Loucy (cell line): ENCODE measurements at regions not wholly inside any gene's neighbourhood (a gene's known extent, or its start where the extent isn't known, plus 50 kb on each side); places are given as distances from the start of the nearest gene placed in this dataset.

Experiments
- CTCF ChIP-seq: fragments of 200-600 bp; sonication (generic); conservative IDR thresholded peaks from 2 replicates; pipeline ENCODE4 v1.5.1; 2014; ENCODE audit warnings: mild to moderate bottlenecking, antibody characterized with exemption, low read length
- EZH2phosphoT487 ChIP-seq: fragments of 200-600 bp; IDR thresholded peaks from 2 replicates; pipeline ENCODE4 v1.6.1; 2018; ENCODE audit warnings: antibody characterized with exemption, mild to moderate bottlenecking, moderate library complexity, borderline replicate concordance

DNA sequence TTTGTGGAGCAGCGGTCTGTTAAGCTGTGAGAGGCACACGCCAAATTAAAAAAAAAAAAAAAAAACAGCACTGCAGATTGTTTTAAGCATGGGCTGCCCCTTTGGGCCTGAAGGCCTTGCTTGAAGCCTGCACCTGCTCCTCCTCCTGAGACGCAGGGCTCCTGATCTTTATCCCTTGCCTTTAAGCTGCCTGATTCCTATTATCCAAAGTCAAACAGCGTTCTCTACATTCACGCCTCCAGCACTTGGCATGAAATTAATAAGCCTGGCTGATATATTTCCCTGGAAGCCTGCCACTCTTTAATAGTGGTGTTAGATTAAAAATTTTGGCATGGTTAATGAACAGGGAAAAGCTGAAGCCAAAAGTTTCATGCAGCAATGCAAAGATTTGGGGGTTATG, 163.9 kb downstream of the FAXC start:
- TF ChIP-seq CTCF (no peak), EZH2phosphoT487 (no peak)
